ENCODE measurements at regions not wholly inside any gene's neighbourhood (a gene's known extent, or its start where the extent isn't known, plus 50 kb on each side); places are given as distances from the start of the nearest gene placed in this dataset.

- TF ChIP-seq CTCF (conservative IDR thresholded peaks at IDR 0.05) (no peak), ZFX (IDR thresholded peaks at IDR 0.05) (no peak)
Measured at GRCh38 chr3:16724487-16724886, 119.3 kb upstream of the DAZL start.
